Esophagus squamous epithelium (tissue), 4 donors: ENCODE measurements at regions not wholly inside any gene's neighbourhood (a gene's known extent, or its start where the extent isn't known, plus 50 kb on each side); places are given as distances from the start of the nearest gene placed in this dataset.

Source experiments
- CTCF ChIP-seq, 6 experiments: fragments of 450-650 bp in 4 of 6; fragments of 200-600 bp in 2 of 6; sonication (generic) in 2 of 6; IDR thresholded peaks; one replicate each; pipeline ENCODE4 v1.5.1; 2016 to 2019; ENCODE audit warnings: antibody characterized with exemption in 6 of 6, mild to moderate bottlenecking in 4 of 6, moderate library complexity in 4 of 6
- POLR2A ChIP-seq, 4 donors: fragments of 450-650 bp; IDR thresholded peaks; one replicate each; pipeline ENCODE4 v1.6.1; 2017; ENCODE audit warnings: antibody characterized with exemption in 4 of 4, mild to moderate bottlenecking in 4 of 4, moderate library complexity in 3 of 4

GRCh38 chr5:98041661-98042060 is 731.8 kb upstream of the RGMB start:
- TF ChIP-seq CTCF (IDR thresholded peaks at IDR 0.05) = no peak
- no peak for TF ChIP-seq POLR2A (IDR thresholded peaks at IDR 0.05)
